HG02840 (cell line): ENCODE measurements at regions not wholly inside any gene's neighbourhood (a gene's known extent, or its start where the extent isn't known, plus 50 kb on each side); places are given as distances from the start of the nearest gene placed in this dataset.

ENCODE experiments used
- ATAC-seq: cut with Tn5 transposase; IDR thresholded peaks from one replicate; pipeline ENCODE4 v1.9.1; 2021; ENCODE audit warnings: mild to moderate bottlenecking, moderate library complexity, moderate number of reproducible peaks; ENCODE audit not compliant: unreplicated experiment, low FRiP score

DNA sequence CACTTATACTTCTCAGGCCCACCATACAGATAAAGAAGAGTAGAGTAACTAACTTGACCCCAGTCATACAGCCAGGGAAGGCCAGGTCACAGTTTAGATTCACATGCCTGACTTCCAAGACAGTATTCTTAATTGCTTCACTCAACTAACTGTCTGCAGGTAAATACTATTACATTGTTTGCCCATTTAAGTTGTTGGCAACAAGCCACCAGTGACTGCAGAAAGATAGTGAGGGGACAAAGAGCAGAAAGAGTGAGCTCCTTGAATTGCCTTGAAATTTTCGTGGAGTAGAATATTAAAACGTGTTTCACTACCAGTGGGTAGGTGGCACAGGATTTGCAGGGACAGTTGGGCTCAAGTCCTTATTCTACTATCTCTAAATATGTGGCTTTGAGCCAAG lies 146.3 kb upstream of the RMST start:
- ATAC-seq, result no peak

DNA sequence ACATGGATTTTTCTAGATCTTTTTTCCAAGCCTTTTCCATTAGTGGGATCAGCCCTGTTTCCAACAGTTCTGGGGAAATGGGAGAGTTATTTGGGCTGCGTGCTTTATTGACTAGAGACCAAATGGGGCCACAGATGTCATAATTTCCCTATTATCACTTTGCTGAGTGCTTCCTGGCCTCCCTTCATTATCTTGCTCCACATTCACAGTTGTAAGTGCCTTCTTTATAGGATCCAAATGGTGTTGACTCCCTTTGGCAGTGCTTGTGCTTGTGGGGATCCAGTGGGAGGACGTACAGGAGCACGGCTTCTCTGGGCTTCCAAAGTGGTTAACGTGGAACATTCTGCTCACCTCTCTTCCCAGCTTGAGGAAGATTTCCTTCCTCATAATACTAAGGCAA lies 141.0 kb upstream of the RMST start:
- ATAC-seq, result no peak

DNA sequence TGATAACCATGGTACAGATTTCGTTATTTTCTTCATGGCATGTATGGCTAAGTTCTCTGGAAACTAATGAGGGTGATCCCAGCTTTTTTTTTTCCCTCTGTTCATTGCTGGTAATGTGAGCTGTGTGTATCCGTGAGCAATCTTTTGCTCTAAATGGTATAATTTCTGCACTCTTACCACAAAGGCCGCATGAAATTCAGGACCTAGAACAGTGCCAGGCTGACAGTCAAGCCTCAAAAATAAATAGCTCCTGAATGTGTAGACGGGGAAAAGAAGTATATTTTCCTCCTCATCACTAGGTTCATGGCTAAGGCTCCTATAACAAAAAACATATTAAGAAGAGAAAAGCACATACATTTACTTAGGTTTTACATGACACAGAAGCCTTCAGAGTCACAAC lies 140.2 kb upstream of the RMST start:
- ATAC-seq, result no peak

DNA sequence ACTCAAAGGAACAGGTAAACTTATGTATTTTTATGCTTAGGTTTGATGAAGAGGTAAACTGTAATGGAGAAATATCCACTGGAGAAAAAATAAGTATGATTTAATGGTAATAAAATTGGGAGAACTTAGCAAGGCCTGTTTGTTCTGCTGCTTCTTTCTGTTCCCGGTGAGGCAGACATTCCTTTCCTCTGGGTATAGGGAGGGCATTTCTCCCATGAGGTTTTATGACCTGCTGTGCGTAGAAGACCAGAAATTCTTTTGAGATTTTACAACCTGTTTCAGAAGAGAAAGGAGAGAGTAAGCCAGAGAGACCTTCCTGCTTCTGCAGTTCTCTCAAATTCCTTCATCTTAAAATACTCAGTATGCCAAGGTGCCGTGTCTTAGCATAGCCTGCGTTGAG lies 139.4 kb upstream of the RMST start:
- ATAC-seq, result no peak

DNA sequence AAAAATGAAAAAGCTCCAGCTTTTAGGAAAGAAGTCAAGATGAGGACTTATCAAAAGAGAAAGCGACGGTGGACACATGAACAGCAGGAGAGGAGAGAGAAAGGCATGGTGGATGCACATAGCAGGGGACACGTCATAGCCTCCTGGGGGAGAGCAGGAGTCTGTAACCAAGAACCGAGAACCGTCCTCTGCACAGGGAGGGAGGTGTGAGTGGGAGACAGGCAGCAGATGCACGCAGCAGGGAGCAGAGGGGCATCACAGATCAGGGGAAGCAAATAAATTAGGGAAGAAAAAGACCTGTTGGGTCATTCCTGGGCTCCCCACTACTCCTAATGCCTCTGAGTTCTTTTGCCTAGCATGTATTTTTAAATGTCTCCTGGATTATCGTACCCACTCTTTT lies 138.1 kb upstream of the RMST start:
- ATAC-seq, result no peak

DNA sequence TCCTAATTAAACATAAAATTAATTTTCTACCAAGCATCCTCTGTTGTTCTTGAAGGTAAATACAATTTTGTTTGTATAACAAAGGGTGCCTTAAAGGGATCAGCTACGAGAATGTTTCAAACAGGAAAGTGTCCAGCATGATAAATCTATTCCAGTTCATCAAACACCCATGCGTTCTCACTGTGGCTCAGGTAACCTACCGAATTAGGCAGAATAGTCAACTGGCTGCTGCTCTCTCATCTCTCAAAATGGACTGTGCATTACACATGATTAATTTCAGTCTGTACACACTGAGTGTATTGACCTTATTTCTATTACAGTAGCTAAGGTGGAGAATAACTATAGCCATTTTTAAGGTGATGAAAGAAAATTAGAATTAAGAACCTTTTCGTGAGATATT lies 127.5 kb upstream of the RMST start:
- ATAC-seq, result no peak

DNA sequence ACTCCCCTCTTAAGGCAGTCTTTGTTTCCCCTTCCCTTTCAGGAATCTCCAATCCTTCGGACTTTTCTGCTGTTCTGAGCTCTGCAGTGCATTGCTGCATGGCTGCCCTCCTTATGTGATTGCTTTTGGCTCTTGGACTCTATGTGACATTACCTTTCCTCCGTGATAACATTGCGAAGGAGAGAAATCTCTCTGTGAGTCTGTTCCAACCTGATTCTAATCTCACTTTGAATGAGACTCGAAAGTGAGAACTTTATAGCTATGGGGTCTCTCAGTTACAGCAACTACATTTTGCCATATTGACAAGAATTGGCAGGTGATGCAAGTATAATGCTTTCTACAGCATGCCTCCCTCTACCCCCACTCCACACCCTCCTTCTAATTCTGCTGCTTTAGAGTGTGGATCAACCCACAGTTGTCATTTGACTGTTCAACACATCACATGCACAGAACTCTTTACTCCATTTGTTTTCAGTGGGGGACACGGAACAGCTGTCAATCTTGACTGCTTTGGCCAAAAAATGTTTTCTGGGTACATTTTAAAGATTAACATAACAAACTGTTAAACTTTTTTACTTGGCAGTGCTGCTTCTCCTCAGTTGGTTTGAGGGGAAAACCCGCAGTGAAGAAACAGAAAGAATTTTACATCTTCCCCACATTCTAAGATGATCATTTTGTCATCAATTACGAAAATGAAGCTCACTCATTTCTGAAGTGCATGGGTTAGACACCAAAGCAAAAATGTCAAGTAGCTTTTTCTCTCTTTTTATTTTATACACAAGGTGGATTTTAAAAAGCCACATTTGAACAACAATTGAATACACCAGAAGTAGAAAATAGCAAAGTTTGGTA lies 125.5 kb upstream of the RMST start:
- no peak for ATAC-seq

DNA sequence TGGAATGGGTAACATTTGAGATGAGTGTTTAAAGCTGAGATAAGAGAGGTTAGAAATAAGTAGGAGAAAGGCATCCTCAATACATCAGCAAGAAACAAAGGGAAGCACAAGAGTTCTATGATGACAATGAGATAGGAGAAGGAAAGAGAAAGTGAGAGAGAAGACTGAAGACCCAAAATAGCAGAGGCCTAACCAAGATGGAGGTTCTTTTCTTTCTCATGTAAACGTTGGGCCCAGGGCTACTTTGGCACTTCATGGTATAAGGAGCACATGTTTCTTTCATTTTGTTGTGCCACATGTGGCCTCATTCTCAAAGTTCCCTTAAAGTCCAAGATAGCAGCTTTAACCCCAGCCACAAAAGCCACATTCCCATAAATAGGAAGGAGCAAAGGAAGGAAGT lies 120.5 kb upstream of the RMST start:
- ATAC-seq, result no peak

DNA sequence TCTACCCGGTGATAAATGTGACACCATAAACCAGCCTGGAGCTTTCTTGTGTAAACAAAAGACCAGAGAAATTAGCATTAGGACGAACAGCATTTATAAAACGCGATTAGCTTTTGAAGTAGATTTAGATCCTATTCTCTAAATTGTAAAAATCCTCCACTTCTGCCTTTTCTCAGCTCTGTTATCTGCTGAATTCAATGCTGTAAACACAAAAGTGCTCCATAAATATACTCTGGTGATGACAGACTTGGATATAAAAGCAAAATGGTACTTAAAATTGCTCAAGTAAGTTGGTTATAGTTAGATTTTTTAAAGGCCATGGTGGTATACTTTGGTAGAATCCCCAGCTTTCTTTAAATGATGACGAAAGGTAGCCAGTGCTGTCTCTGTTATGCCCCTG lies 114.6 kb upstream of the RMST start:
- ATAC-seq, result no peak

DNA sequence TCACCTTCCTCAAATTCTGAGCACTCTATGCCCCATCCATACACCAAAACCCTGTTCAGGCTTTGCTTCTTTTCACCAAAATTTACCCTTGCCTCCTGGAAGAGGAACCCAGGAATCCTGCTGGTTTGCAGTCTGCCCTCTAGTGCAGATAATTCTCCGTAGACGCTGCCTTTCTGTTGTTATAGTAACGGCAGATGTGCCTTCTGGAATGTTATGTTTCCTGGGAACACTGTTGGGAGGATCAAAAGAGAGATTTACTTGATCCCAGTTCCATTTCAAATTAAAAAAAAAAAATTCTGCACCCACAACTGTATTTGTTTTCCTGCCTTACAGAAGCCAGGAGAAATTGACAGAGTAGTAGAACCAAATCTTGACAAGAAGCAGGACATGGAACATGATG lies 104.2 kb upstream of the RMST start:
- ATAC-seq, result no peak

DNA sequence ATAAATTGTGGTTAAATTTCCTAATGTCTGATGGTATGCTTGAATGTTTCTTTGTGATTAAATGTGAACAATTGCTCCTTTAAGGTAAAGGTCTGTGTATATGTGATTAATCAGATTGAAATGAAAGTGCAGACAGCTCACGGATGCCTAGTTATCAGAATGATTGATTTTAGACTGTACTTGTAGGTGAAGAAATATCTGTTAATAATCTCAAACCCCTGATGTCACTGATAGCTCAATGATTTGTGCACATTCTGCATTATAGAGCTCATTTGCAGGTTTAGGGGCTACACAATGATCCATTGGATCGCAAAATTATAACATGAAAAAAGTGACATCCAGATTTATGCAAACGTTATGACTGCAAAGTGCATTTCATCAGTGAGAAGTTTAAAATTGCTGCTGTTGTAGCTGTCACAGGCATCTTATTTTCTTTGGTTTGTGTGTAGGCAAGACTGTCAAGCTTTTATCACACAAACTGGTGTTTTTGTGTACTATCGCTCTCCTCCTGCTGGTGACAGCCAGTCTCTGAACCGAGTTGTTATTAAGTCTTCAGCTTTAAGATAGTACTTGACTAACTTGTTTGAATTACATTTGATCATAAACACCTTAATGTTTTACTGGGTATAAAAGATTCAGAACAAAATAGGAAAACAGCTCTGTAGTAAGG lies 103.4 kb upstream of the RMST start:
- no peak for ATAC-seq

DNA sequence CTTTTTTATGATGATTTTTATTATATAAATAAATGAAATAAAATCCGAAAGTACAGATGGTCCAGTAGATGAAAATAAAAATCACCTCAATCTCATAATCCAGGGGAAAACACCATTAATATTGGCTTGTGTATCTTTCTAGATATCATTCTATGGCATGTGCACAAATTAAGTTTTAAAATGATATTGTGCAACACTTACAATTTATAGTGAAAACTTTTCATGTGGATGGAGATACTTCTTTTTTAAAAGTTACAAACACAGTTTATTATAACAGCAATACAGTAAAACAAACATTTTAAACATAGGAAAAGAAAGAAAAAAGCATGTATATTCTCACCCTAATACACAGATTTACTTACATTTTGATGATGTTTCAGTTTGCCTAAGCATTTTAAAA lies 98.9 kb upstream of the RMST start:
- no peak for ATAC-seq

DNA sequence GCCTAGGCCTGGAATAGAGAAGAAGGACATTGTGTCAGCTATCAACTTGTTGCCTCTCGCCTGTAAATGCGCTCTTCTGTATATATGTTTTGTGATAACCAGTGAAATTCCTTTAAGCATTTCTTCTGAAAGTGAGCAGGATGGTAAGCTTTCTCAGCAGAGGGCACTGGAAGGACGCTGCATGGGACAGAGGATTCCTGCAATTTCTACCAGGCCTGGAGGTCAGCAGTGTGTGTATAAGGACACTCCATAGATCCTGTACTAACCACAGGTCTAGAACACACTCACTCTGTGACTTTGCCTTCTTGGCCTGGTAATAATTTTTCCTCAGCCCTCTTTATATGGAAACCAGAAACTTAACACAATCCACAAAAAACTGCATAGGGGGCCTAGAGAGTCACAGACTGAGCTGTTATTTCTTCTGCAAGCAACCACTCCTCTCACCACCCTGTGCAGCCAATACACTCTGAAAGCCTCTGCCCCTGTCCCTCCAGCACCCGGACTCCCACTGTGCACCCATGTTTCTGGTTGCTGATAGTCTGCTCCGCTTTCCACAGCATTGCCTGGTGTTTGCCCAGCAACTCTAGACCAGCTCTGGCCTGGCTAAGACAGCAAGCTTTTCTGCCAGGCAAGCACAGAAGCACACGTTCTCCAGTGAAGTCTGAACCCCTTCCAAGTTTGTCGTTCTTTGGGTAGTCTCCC lies 94.0 kb upstream of the RMST start:
- no peak for ATAC-seq

DNA sequence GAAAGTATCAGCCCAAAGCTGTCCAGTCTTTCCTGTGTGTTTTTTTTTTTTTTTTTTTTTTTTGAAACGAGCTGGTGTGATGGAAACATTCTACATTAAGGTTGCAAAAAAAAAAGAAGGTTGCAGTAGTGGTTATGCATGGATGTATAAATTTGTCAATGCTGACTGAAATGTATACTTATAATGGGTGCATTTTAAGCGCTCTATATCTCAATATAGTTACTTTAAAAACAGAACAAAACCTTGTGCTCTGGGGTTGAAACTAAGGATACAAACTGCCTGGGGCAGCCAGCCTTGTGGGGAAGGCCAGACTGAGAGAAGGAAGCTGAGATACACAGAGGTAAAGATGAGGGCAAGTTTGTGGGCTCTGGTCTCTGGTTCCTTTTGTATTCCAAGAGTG lies 87.3 kb upstream of the RMST start:
- no peak for ATAC-seq

DNA sequence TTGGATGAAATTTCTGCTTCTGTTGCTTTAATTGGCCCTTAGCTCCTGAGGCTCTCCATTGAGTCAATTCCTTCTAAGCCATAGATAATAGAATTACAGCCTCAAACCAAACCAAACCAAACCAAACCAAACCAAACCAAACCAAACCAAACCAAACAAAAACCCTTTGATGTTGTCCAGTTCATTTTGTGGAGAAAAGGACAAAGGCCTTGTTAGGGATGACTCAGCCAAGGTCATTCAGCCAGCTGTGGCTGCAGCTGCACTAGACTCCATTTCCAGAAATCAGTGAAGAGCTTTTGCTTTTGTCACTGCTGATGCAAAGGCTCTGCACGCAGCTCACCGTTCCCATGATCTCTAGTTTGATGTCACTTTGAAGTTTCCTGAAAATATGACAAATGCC lies 82.2 kb upstream of the RMST start:
- no peak for ATAC-seq

DNA sequence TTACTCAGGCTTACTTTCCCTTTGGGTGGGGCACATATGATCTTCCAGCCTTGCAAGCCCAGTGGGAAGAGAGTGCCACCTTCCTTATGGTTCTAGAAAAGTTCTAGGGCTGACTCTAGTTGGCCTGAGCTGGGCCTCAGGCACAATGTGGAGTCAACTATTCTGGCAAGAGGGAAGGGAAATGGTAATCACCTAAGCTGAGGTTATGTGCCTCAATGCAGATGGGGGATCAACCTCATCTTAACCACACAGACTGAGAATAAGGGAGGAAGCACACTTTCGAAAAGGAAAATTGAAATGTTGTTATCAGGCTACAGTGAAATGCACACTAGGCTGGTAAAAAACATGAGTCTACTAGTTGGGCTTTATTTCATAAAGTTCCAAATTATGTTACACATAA lies 77.5 kb upstream of the RMST start:
- ATAC-seq, result no peak

DNA sequence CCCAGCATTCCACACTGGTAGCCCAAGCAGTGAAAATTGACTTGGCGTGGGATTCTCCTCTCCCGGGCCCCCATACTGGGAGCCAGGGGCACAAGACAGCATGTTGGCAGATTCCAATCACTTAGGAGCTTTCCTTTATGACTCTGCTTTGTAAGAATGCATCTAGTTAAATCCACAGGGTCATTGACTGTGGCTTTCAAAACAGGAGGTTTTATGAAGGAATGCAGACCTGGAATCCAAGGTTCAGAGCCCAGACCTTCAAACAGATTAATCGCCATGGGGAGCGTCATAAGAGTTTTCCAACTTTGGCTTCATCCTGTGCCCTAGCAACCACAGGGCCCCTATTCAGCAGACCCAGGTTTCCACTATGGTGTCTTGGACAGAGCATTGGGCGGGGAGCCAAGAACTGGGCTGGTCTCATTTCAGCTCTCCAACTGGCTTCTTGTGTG lies 76.4 kb upstream of the RMST start:
- ATAC-seq, result no peak

DNA sequence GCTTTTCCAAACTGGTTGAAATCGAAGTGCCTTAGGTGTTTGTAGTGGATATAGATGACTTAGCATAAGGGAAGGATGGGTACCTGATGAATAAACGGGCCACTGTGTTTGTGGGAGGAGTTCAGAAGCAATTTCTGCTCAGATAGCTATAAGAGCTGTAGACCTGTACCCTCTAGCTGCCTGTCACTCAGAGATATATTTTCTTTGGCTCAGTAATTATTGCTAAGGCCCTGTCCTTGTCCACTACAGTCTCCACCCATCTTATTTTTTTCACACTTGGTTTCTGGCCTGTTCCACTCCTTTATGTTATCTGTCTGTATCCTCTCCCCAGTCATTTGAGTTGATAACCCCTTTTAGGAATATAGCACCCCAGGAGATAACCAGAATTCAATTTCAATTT lies 74.8 kb upstream of the RMST start:
- no peak for ATAC-seq

DNA sequence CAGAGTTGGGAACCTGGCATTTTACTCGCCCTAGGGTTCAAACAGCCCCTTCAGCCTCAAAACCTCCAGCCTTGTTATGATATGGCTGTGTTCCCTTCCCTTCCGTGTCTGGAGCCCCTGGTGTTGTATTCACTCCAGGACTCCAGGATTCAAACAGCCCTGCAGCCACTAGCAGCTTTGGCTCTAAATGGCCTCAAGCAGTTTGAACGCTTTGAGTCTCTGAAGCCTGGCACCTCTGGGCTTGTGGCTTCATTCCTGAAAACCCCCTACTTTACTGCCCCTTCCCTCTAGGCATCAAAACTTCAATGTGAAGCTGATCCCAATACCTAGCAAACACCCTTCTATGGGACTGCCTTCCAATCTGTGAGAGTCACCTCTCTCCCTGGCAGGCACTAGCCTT lies 67.9 kb upstream of the RMST start:
- no peak for ATAC-seq

DNA sequence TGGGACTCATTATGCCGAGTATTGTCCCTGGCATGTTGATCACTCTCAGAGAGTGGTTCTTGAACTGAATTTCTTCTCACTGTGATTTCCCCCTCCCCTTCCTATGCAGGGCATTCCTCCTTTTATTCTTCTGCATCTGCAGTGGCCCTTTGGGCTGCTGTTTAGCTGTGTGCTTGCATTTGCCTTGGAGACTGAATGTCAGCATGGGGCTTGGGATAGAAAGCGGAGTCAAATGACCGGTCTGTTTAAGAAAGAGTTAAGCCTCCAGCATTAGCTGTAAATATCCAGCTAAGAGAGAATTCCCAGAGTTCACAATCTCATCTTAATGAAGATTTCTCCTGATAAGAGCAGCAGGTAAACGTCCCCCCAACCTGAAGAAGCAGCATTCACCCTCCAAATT lies 65.6 kb upstream of the RMST start:
- ATAC-seq, result no peak

DNA sequence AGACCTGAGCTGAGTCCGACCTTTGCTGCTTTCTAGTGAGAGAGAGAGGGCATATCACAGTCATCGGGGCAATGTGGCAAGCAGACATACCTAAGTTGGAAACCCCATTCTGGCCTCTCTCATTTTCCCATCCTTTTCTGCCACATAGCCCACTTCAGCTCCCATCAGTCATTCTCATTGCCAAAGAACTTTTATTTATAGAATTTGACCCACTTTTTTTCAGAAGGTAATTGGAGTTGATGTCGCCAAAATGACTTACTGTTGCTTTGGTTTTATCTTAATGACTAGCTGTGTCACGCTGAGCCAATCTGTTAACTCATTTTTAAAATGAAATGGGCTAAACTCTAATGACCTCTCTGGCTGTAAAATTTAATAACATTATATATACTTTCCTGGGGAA lies 63.9 kb upstream of the RMST start:
- ATAC-seq, result no peak

DNA sequence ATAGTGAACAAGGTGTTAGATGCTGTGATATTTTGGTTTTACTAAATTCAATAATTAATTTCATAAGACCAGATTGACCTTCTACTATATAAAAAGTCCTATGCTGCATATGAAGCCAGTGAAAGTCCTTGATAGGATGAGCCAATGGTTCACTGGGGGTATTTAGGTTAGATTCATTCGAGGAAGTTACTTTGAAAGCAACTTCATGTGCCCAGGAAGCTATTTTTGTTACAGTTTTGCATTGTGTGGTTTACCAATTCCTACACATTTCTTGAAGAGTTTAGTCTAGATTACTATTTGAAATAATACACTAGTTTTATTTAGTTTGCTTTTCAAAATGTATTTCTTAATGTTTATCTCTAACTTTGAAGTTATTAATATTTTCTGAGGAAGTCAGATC lies 58.5 kb upstream of the RMST start:
- peak; percentile 24 for ATAC-seq
